Common myeloid progenitor, CD34-positive (primary cell): ENCODE measurements at regions not wholly inside any gene's neighbourhood (a gene's known extent, or its start where the extent isn't known, plus 50 kb on each side); places are given as distances from the start of the nearest gene placed in this dataset.

ENCODE experiments used
- CTCF ChIA-PET: fragments of 350-600 bp; sonication (Branson Sonifier 250); formaldehyde crosslinking; loops from one replicate; lab custom pipeline; 2021; ENCODE audit warnings: antibody characterized with exemption; lab: Charles Lee
- POLR2A ChIA-PET: fragments of 350-600 bp; sonication (Branson Sonifier 250); formaldehyde crosslinking; loops from one replicate; lab custom pipeline; 2021; ENCODE audit warnings: antibody characterized with exemption; lab: Charles Lee
- DNase-seq, 3 donors: peaks; one replicate each; pipeline versions ENCODE4 v3.0.0 to v3.0.0-alpha.2; 2013
- H3K27ac ChIP-seq, 2 experiments: 1 replicate in 1 of 2; 2 replicates in 1 of 2; pipeline ENCODE4 v1.7.0; 2013; ENCODE audit warnings: inconsistent platforms in 2 of 2, low read length in 2 of 2, mild to moderate bottlenecking in 2 of 2, low read depth in 1 of 2, moderate library complexity in 1 of 2; ENCODE audit not compliant: severe bottlenecking in 2 of 2, insufficient read depth in 1 of 2, poor library complexity in 1 of 2
- H3K27me3 ChIP-seq, 5 experiments: replicated peaks in 2 of 5; 1 replicate in 3 of 5; 2 replicates in 2 of 5; pipeline versions ENCODE4 v1.6.1 to v1.7.0; 2013; ENCODE audit warnings: low read length in 4 of 5, mild to moderate bottlenecking in 2 of 5, moderate library complexity in 2 of 5, inconsistent platforms in 1 of 5; ENCODE audit not compliant: insufficient read depth in 5 of 5, control insufficient read depth in 4 of 5
- H3K36me3 ChIP-seq, 4 experiments: 1 replicate in 2 of 4; 2 replicates in 2 of 4; pipeline versions ENCODE4 v1.6.1 to v1.7.0; 2013; ENCODE audit warnings: low read length in 3 of 4, control low read depth in 1 of 4, mild to moderate bottlenecking in 1 of 4; ENCODE audit not compliant: control insufficient read depth in 4 of 4, insufficient read depth in 4 of 4
- H3K4me1 ChIP-seq, 4 experiments: 1 replicate in 3 of 4; 2 replicates in 1 of 4; pipeline versions ENCODE4 v1.6.1 to v1.7.1; 2013; ENCODE audit warnings: low read length in 3 of 4, mild to moderate bottlenecking in 3 of 4, control low read depth in 1 of 4, inconsistent platforms in 1 of 4, moderate library complexity in 1 of 4; ENCODE audit not compliant: control insufficient read depth in 4 of 4, insufficient read depth in 4 of 4; ENCODE audit errors: control extremely low read depth in 1 of 4
- H3K4me3 ChIP-seq, 7 experiments: 1 replicate in 4 of 7; 2 replicates in 3 of 7; pipeline versions ENCODE4 v1.5.1 to v1.7.0; 2013; ENCODE audit warnings: mild to moderate bottlenecking in 7 of 7, low read length in 6 of 7, moderate library complexity in 6 of 7, inconsistent platforms in 2 of 7, low read depth in 2 of 7, control low read depth in 1 of 7; ENCODE audit not compliant: insufficient read depth in 4 of 7, control insufficient read depth in 1 of 7; ENCODE audit errors: extremely low read depth in 1 of 7
- H3K9me3 ChIP-seq, 5 experiments: 1 replicate in 4 of 5; 2 replicates in 1 of 5; pipeline versions ENCODE4 v1.6.1 to v1.7.1; 2013; ENCODE audit warnings: low read length in 4 of 5, mild to moderate bottlenecking in 2 of 5, inconsistent platforms in 1 of 5, low read depth in 1 of 5, moderate library complexity in 1 of 5; ENCODE audit not compliant: control insufficient read depth in 4 of 5, insufficient read depth in 2 of 5; ENCODE audit errors: control extremely low read depth in 1 of 5
- WGBS: methylation state at CpG from one replicate; pipeline ENCODE4 v1.1.5; 2013; ENCODE audit not compliant: insufficient coverage; 5-methylcytosine and 5-hydroxymethylcytosine counted together

GRCh38 chr3:187935623-187936156 is 190.4 kb upstream of the BCL6 start:
- no peak for DNase-seq
- Histone ChIP-seq H3K4me1 (peaks cover 0 to 6% (median 0%) of the 10 kb centered on the region in 4 experiments), H3K4me3 (no peak overlapping the region), H3K36me3 (no peaks in the 10 kb centered on the region), H3K27me3 (no peaks in the 10 kb centered on the region), H3K9me3 (peaks cover 0 to 1% (median 0%) of the 10 kb centered on the region in 5 experiments), H3K27ac (no peak overlapping the region)
- WGBS: 71% methylated on average over 5 of the region's 17 CpGs
- CTCF ChIA-PET: interaction anchor here (1.3 kb wide), 1 partner anchor 14 kb away, joined by 5 read pairs; no protein-coding TSS in a partner anchor
- POLR2A ChIA-PET: no interaction called here

- H3K9me3 ChIP-seq: peaks cover 0 to 1% (median 0%) of the 10 kb centered on the region in 5 experiments
- H3K36me3 ChIP-seq: no peaks in the 10 kb centered on the region
- ChIA-PET POLR2A (no interaction called here), CTCF (no interaction called here)
- no peak for DNase-seq
- WGBS: 100% methylated on average over 1 of the region's 1 CpG
- peaks cover 0 to 6% (median 0%) of the 10 kb centered on the region in 4 experiments for H3K4me1 ChIP-seq
- no peak overlapping the region for H3K4me3 ChIP-seq
- no peak overlapping the region for H3K27ac ChIP-seq
- no peaks in the 10 kb centered on the region for H3K27me3 ChIP-seq
Observed at GRCh38 chr3:187936676-187937075, 191.4 kb upstream of the BCL6 start.

GRCh38 chr3:187939891-187940290 is 194.6 kb upstream of the BCL6 start:
- CTCF ChIA-PET: interaction anchor here (0.9 kb wide), 1 partner anchor 199 kb away, joined by 3 read pairs; no protein-coding TSS in a partner anchor
- no peaks in the 10 kb centered on the region for H3K36me3 ChIP-seq
- H3K27me3 ChIP-seq: no peaks in the 10 kb centered on the region
- H3K4me1 ChIP-seq: peaks cover 0 to 10% (median 2%) of the 10 kb centered on the region in 4 experiments
- no peak for DNase-seq
- H3K4me3 ChIP-seq: no peak overlapping the region
- peaks cover 0 to 1% (median 0%) of the 10 kb centered on the region in 5 experiments for H3K9me3 ChIP-seq
- 100% methylated on average over 1 of the region's 2 CpGs for WGBS
- POLR2A ChIA-PET: no interaction called here
- no peak overlapping the region for H3K27ac ChIP-seq

GRCh38 chr3:187941135-187941847 is 196.0 kb upstream of the BCL6 start:
- Histone ChIP-seq H3K9me3 (peaks cover 0 to 1% (median 0%) of the 10 kb centered on the region in 5 experiments), H3K36me3 (no peaks in the 10 kb centered on the region), H3K4me1 (peaks cover 0 to 11% (median 3%) of the 10 kb centered on the region in 4 experiments), H3K27ac (no peak overlapping the region), H3K4me3 (no peak overlapping the region), H3K27me3 (no peaks in the 10 kb centered on the region)
- DNase-seq: no peak
- ChIA-PET POLR2A (no interaction called here), CTCF (interaction anchor here (1.2 kb wide), 1 partner anchor 192 kb away, joined by 3 read pairs; no protein-coding TSS in a partner anchor)
- 87% methylated on average over 2 of the region's 4 CpGs for WGBS

- DNase-seq: no peak
- no peaks in the 10 kb centered on the region for H3K36me3 ChIP-seq
- H3K27me3 ChIP-seq: no peaks in the 10 kb centered on the region
- no peak overlapping the region for H3K4me3 ChIP-seq
- peaks cover 0 to 1% (median 0%) of the 10 kb centered on the region in 5 experiments for H3K9me3 ChIP-seq
- POLR2A ChIA-PET: no interaction called here
- CTCF ChIA-PET: interaction anchor here (1.2 kb wide), 1 partner anchor 193 kb away, joined by 3 read pairs; no protein-coding TSS in a partner anchor
- H3K4me1 ChIP-seq: peaks cover 2 to 17% (median 3%) of the 10 kb centered on the region in 4 experiments
- no peak overlapping the region for H3K27ac ChIP-seq
- WGBS: 100% methylated on average over 2 of the region's 2 CpGs
Observed at GRCh38 chr3:187941848-187942194, 196.6 kb upstream of the BCL6 start.

- WGBS: 95% methylated on average over 10 of the region's 10 CpGs
- Histone ChIP-seq H3K36me3 (no peaks in the 10 kb centered on the region), H3K27ac (no peak overlapping the region), H3K27me3 (no peaks in the 10 kb centered on the region), H3K4me1 (peaks cover 2 to 21% (median 3%) of the 10 kb centered on the region in 4 experiments), H3K9me3 (peaks cover 0 to 1% (median 0%) of the 10 kb centered on the region in 5 experiments), H3K4me3 (no peak overlapping the region)
- ChIA-PET POLR2A (no interaction called here), CTCF (interaction anchor here (0.6 kb wide), 1 partner anchor 1046 kb away, joined by 3 read pairs; no protein-coding TSS in a partner anchor)
- DNase-seq: no peak
Observed at GRCh38 chr3:187942658-187943241, 197.5 kb upstream of the BCL6 start.
